ENCODE measurements at regions not wholly inside any gene's neighbourhood (a gene's known extent, or its start where the extent isn't known, plus 50 kb on each side); places are given as distances from the start of the nearest gene placed in this dataset.
"Not testable (repeated sequence)": the region's sequence is repeated elsewhere in the genome, so short reads cannot be mapped to it uniquely, and the experiment has no call there.

DNA sequence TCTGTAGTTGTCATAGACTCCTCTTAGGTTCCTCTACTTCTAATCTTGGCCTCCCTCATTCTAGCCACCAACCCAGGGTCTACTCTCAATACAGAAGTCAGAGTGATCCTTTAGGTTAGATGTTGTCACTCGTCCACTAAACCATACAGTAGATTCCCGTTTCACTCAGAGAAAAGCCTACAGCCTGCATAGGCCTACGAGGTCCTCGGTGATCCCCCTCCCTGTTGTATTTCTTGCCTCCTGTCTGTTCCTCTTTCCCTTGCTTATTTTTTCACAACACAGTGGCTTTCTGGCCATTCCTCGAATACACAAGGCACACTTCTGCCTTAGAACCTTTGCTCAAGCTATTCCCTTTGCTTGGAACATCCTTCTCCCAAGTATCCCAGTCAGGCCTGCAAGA is 183.0 kb upstream of the PRSS1 start:
- DNase-seq = no peak

DNA sequence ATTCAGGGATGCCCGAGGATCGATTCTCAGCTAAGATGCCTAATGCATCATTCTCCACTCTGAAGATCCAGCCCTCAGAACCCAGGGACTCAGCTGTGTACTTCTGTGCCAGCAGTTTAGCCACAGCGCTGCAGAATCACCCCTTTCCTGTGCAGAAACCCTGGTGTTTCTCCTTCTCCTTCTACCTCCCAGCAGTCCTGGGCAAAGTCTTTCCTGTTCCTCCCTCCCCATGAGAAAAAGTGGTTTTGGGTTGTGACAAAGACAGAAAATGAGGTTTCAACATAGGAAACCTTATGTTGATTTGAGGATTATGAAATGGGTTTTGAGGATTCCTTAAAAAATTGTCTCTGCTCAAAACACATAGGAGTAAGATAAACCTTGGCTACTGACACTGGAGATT is 185.1 kb upstream of the PRSS1 start:
- not testable (repeated sequence) for DNase-seq

GRCh38 chr7:142563470-142563869 is 185.8 kb upstream of the PRSS1 start:
- DNase-seq = no peak

DNA sequence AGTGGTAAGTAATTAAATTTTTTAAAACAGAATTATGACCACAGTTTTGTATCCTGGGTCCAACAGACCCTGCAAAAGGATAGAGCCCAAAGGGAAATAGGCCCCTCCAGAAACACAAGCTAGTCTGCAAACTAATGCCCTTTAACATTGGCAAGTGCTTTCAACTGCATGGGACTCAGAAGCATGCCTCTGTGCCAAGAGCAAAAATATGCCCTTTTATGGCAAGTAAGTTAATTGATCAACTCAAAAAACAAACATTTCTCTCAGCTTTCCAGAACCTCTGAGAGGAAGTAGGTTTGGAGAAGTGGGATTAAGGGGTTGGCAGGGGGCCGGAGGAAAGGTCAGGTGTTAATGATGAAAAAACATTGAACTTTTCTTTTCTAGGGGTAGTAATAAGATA is 186.6 kb upstream of the PRSS1 start:
- no peak for DNase-seq

GRCh38 chr7:142561396-142561795 is 187.9 kb upstream of the PRSS1 start:
- DNase-seq = not testable (repeated sequence)

DNA sequence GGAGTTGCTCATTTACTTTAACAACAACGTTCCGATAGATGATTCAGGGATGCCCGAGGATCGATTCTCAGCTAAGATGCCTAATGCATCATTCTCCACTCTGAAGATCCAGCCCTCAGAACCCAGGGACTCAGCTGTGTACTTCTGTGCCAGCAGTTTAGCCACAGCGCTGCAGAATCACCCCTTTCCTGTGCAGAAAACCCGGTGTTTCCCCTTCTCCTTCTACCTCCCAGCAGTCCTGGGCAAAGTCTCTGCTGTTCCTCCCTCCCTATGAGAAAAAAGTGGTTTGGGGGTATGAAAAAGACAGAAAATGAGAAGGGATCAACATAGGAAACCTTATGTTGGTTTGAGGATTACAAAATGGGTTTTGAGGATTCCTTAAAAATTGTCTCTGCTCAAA is 188.5 kb upstream of the PRSS1 start:
- not testable (repeated sequence) for DNase-seq

- DNase-seq = no peak
These were observed 189.1 kb upstream of the PRSS1 start for GRCh38 chr7:142560166-142560565.

DNA sequence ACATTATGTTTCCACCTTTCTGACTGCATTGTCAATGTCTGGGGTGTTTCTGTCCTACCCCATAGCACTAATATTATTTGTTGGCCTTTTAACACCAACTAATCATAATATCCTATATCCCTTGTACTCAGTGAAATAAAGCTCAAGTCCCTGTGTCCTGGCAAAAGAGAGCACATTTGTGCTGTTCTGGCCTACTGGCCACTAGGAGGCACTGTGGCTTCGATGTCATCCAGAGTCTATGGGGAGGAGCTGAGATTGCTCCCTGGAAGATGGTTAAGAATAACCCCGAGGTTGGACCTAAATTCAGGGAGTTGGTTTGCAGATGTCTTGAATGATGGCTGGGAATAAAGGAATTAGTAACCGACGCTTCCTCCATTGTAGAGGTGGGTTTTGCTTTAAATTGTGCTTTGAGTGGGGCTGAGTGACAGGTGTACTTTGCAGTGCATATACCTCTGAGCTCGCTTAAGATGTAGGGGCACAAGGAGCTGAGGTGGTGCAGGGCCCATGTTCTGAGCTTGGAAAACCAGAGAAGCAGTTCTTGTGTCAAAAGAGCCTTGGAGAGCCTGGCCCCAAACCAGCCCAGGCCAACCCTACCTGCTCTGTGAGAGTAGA is 191.2 kb upstream of the PRSS1 start:
- peak; percentile 46 for DNase-seq

- peak; percentile 14 for DNase-seq
These were observed 192.5 kb upstream of the PRSS1 start for GRCh38 chr7:142556740-142557139.

DNA sequence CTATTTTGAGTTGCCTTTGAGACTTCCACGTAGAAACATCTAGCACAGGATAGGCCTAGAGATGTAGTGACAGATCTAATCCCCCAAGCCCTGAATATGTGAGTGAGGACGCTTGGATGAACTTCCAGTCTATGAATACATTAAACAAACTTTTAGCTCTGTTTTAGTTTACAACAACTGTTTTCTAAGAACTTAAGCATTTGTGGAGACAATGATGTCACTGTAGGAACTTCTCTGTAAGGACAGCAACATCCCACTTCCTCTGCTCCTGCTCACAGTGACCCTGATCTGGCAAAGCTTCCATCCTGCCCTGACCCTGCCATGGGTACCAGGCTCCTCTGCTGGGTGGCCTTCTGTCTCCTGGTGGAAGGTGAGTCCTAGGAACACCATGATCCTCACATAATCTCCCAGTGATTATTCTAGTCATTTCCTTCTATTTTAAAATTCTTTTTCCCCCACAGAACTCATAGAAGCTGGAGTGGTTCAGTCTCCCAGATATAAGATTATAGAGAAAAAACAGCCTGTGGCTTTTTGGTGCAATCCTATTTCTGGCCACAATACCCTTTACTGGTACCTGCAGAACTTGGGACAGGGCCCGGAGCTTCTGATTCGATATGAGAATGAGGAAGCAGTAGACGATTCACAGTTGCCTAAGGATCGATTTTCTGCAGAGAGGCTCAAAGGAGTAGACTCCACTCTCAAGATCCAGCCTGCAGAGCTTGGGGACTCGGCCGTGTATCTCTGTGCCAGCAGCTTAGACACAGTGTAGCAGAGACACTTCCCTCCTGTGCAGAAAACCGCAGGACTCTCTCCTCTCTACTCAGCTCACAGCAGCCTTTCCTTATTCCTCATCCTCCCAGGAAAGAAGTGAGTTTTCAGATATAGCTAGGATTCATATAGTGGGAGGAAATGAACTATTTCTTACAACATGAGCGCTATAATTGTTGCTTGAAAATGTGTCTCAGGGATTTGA is 194.4 kb upstream of the PRSS1 start:
- no peak for DNase-seq

- DNase-seq = no peak
These were observed 196.1 kb upstream of the PRSS1 start for GRCh38 chr7:142553216-142553615.

- no peak for DNase-seq
These were observed 200.3 kb upstream of the PRSS1 start for GRCh38 chr7:142548978-142549377.

DNA sequence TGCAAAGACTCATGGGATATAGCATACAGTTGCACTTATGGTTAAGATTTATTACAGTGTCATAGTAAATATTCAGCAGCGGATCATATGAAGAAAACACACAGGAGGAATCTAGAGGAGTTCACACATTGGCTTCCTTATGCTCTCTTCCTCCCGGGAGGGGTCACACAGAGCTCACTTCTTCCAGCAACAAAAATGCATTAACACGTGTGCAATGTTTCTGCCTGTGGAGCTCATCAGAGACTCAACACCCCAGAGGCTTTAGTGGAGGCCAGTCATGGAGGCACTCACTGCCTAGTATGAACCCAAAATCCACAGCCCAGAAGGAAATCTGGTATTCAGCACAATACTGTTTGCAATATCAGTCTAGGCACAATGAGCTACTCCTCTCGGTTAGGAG is 202.8 kb upstream of the PRSS1 start:
- DNase-seq = no peak

- no peak for DNase-seq
These were observed 206.3 kb upstream of the PRSS1 start for GRCh38 chr7:142542942-142543341.

- no peak for DNase-seq
These were observed 207.2 kb upstream of the PRSS1 start for GRCh38 chr7:142542105-142542504.

GRCh38 chr7:142540371-142540770 is 208.9 kb upstream of the PRSS1 start:
- DNase-seq = no peak

GRCh38 chr7:142539901-142540300 is 209.4 kb upstream of the PRSS1 start:
- DNase-seq = no peak

DNA sequence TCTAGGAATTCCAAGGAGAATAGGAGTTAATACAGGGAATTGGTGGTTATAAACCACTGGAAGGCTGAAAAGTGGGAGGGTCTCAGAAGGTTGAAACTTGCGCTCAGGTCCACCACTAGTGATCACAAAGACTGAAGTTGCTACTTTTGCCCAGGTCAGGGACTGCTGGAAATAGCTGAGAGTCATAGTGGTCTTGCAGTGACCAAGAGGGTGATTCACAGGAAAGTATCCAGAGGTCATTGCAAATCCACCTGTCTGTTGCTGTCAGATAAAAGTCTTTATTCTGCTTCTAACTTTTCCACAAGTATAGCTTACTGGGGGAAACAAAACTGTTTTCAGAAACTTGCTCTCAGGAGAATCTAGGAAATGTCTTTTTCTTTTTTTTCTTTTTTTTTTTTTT is 211.5 kb upstream of the PRSS1 start:
- no peak for DNase-seq

DNA sequence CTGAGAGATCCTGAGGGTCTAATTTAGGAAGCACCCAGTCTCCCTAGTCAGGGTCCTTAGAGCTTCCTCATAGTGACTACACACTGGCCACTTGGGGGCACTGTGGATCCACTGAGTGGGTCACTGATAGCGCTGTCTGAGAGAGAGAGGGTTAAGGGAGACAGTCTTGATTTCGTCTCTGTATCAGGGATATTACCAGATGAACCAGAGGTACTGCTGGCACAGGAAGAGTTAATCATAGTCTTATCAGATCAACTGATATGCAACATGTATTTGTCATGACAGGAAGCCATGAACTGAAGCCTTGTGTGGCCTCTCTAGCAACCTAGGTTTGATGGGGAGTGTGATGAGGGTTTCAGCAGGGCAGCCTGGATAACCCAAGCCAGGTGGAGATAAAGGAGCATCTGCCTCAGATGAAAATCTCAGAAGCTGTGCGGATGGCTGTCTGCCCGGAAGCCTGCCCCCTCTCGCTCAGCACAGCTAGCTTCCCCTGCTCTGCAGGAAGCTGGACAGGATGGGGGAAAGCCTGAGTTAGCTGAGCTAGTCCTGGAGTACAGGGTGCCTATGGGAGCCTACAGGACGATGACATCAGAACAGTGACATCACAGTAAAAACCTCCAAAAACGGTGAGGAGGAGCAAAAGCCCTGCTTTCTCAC is 214.0 kb upstream of the PRSS1 start:
- peak; percentile 80 for DNase-seq

DNA sequence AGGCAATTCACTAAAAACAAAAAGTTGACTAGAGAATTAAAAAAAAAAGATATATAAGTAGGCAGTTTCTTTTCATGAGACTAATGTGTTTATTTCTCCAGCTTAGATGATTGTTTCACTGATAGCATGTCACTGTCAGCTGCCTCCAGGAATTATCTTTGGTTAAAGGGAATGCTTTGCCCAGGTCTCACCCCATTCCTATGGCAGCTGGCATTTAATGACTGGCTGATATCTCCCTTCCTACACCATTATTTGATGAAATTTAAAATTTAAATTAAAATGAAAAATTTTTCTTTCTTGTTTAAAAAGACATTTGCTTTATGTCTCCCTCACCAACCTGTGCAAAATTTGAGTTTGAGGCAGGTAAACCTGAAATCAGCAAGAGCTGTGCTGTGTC is 214.5 kb upstream of the PRSS1 start:
- DNase-seq = no peak

- DNase-seq = no peak
These were observed 215.4 kb upstream of the PRSS1 start for GRCh38 chr7:142533920-142534319.

DNA sequence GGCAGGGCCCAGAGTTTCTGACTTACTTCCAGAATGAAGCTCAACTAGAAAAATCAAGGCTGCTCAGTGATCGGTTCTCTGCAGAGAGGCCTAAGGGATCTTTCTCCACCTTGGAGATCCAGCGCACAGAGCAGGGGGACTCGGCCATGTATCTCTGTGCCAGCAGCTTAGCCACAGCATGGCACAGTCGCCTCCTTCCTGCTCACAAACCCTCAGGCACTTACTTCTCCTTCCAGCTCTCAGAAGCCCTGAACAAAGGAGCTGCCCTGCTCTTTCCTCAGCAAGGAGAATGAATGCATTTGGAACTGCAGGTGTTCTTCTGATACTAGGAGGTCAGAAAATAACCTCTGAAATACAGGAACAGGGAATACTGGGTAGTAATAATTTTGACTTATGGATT is 219.7 kb upstream of the PRSS1 start:
- DNase-seq = no peak

DNA sequence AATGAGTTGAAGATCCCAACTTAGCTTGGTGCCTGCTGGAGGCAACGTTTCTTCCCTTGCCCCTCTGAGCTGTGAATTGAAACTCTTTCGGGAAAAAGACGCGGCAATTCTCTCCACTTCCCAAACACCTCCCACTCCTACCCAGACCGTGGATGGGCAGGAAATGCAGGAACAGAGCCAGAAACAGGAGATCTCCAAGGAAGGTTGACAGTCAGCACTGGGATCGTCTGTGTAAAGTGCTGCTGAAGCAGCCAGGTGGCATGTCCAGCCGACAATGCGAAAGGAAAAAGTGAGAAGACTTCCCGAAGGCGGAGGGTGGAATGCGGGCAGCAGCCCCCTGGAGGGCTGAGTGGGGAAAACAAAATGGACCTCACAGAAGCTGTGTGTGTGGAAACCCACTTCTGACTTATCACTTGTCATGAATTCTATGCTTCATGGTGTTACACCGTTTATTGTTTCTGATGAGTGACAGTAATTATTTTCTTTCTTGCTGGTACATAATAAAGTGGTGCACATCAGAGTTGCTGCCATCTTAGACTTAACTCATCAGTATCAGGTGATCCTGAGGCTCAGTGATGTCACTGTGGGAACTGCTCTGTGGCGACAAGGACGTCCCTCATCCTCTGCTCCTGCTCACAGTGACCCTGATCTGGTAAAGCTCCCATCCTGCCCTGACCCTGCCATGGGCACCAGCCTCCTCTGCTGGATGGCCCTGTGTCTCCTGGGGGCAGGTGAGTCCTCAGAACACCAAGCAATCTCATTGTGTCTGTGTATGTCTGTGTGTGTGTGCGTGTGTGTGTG is 220.5 kb upstream of the PRSS1 start:
- DNase-seq = no peak

All from stimulated activated CD4-positive, alpha-beta T cell treated with anti-CD3 and anti-CD28 coated beads, Interleukin-1b, Interleukin-23, amount 100 ng/mL, for 48 hours (primary cell).